HG02571 (cell line): ENCODE measurements at regions not wholly inside any gene's neighbourhood (a gene's known extent, or its start where the extent isn't known, plus 50 kb on each side); places are given as distances from the start of the nearest gene placed in this dataset.
"Not testable (repeated sequence)": the region's sequence is repeated elsewhere in the genome, so short reads cannot be mapped to it uniquely, and the experiment has no call there.

Experiments used
- ATAC-seq: cut with Tn5 transposase; IDR thresholded peaks from one replicate; pipeline ENCODE4 v1.9.1; 2021; ENCODE audit warnings: mild to moderate bottlenecking, moderate library complexity; ENCODE audit not compliant: unreplicated experiment

GRCh38 chr12:78269620-78270019 is 438.9 kb downstream of the NAV3 start:
- ATAC-seq = no peak

- no peak for ATAC-seq
These were observed 440.9 kb downstream of the NAV3 start for GRCh38 chr12:78271546-78271945.

- ATAC-seq = no peak
These were observed 445.2 kb downstream of the NAV3 start for GRCh38 chr12:78275886-78276285.

GRCh38 chr12:78278706-78279190 is 448.1 kb downstream of the NAV3 start:
- no peak for ATAC-seq

- no peak for ATAC-seq
These were observed 448.9 kb downstream of the NAV3 start for GRCh38 chr12:78279567-78279966.

- not testable (repeated sequence) for ATAC-seq
These were observed 450.4 kb downstream of the NAV3 start for GRCh38 chr12:78281102-78281501.

- no peak for ATAC-seq
These were observed 453.7 kb downstream of the NAV3 start for GRCh38 chr12:78284417-78284816.

- no peak for ATAC-seq
These were observed 460.1 kb downstream of the NAV3 start for GRCh38 chr12:78290606-78291345.

GRCh38 chr12:78293059-78293686 is 462.5 kb downstream of the NAV3 start:
- ATAC-seq = no peak

- ATAC-seq = not testable (repeated sequence)
These were observed 470.6 kb downstream of the NAV3 start for GRCh38 chr12:78301282-78301681.

- no peak for ATAC-seq
These were observed 475.1 kb downstream of the NAV3 start for GRCh38 chr12:78305808-78306207.

GRCh38 chr12:78306236-78306635 is 475.5 kb downstream of the NAV3 start:
- ATAC-seq = no peak

GRCh38 chr12:78308701-78309100 is 478.0 kb downstream of the NAV3 start:
- no peak for ATAC-seq

GRCh38 chr12:78315028-78315427 is 484.3 kb downstream of the NAV3 start:
- no peak for ATAC-seq

GRCh38 chr12:78316136-78316535 is 485.4 kb downstream of the NAV3 start:
- ATAC-seq = no peak

- no peak for ATAC-seq
These were observed 486.2 kb downstream of the NAV3 start for GRCh38 chr12:78316631-78317468.

- no peak for ATAC-seq
These were observed 491.0 kb downstream of the NAV3 start for GRCh38 chr12:78321696-78322095.

- no peak for ATAC-seq
These were observed 492.5 kb downstream of the NAV3 start for GRCh38 chr12:78323226-78323625.

- ATAC-seq = no peak
These were observed 493.5 kb downstream of the NAV3 start for GRCh38 chr12:78324234-78324633.

GRCh38 chr12:78328524-78328923 is 497.8 kb downstream of the NAV3 start:
- no peak for ATAC-seq

- no peak for ATAC-seq
These were observed 499.4 kb downstream of the NAV3 start for GRCh38 chr12:78330131-78330530.

- ATAC-seq = no peak
These were observed 500.5 kb downstream of the NAV3 start for GRCh38 chr12:78331181-78331580.
